Breast epithelium (tissue), 3 donors: ENCODE measurements at regions not wholly inside any gene's neighbourhood (a gene's known extent, or its start where the extent isn't known, plus 50 kb on each side); places are given as distances from the start of the nearest gene placed in this dataset.
"Not testable (repeated sequence)": the region's sequence is repeated elsewhere in the genome, so short reads cannot be mapped to it uniquely, and the experiment has no call there.

Experiments
- POLR2A ChIP-seq: fragments of 450-650 bp; IDR thresholded peaks from one replicate; pipeline ENCODE4 v1.6.1; 2016; ENCODE audit warnings: antibody characterized with exemption, mild to moderate bottlenecking, moderate library complexity
- POLR2AphosphoS5 ChIP-seq, 3 donors: sonication (generic); formaldehyde crosslinking; IDR thresholded peaks; one replicate each; pipeline ENCODE4 v1.6.1; 2017; ENCODE audit warnings: antibody characterized with exemption in 3 of 3
- TF ChIP-seq, protein P1 (sequence below), 3 donors: fragments of 450-650 bp; IDR thresholded peaks; one replicate each; pipeline ENCODE4 v1.5.1; 2016 to 2017; ENCODE audit warnings: antibody characterized with exemption in 3 of 3, mild to moderate bottlenecking in 3 of 3, moderate library complexity in 3 of 3

- not testable (repeated sequence) for TF ChIP-seq POLR2AphosphoS5 (IDR thresholded peaks at IDR 0.05); POLR2A
- TF ChIP-seq, protein P1, sequence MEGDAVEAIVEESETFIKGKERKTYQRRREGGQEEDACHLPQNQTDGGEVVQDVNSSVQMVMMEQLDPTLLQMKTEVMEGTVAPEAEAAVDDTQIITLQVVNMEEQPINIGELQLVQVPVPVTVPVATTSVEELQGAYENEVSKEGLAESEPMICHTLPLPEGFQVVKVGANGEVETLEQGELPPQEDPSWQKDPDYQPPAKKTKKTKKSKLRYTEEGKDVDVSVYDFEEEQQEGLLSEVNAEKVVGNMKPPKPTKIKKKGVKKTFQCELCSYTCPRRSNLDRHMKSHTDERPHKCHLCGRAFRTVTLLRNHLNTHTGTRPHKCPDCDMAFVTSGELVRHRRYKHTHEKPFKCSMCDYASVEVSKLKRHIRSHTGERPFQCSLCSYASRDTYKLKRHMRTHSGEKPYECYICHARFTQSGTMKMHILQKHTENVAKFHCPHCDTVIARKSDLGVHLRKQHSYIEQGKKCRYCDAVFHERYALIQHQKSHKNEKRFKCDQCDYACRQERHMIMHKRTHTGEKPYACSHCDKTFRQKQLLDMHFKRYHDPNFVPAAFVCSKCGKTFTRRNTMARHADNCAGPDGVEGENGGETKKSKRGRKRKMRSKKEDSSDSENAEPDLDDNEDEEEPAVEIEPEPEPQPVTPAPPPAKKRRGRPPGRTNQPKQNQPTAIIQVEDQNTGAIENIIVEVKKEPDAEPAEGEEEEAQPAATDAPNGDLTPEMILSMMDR (IDR thresholded peaks at IDR 0.05) = not testable (repeated sequence)
These were observed 388.0 kb upstream of the ANKRD20A1 start for GRCh38 chr9:67470739-67471138.
